ENCODE measurements at regions not wholly inside any gene's neighbourhood (a gene's known extent, or its start where the extent isn't known, plus 50 kb on each side); places are given as distances from the start of the nearest gene placed in this dataset.

DNA sequence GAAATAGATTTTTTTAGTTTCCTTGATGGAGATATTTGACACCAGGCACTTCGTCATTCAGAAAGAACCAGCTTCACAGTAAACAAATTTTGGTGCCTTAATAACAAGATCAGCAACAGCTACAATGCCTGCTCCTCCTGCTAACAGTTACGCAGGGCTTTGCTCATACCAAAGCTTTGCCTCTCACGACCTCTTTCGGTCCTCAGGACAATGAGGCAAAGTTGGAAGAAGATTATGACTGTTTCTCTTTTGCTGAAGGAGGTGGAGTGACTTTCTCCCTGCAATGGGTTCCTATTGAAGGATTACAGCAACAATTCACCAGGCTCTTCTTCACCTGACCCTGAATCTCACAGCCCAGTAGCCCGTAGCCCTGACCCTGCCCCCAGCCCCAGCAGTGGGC, 440.1 kb downstream of the PREX1 start:
- intact Hi-C loops (cut with DNase I): no loop called here
- Histone ChIP-seq H3K27me3 (peaks cover 0 to 22% of the 10 kb centered on the region in 2 donors), H3K9me3 (peaks cover 0 to 11% of the 10 kb centered on the region in 2 donors), H3K4me1 (no peaks in the 10 kb centered on the region), H3K27ac (no peak overlapping the region), H3K36me3 (no peaks in the 10 kb centered on the region), H3K4me3 (no peak overlapping the region)
- ATAC-seq (no peak), DNase-seq (no peak)
- TF ChIP-seq, protein P1, sequence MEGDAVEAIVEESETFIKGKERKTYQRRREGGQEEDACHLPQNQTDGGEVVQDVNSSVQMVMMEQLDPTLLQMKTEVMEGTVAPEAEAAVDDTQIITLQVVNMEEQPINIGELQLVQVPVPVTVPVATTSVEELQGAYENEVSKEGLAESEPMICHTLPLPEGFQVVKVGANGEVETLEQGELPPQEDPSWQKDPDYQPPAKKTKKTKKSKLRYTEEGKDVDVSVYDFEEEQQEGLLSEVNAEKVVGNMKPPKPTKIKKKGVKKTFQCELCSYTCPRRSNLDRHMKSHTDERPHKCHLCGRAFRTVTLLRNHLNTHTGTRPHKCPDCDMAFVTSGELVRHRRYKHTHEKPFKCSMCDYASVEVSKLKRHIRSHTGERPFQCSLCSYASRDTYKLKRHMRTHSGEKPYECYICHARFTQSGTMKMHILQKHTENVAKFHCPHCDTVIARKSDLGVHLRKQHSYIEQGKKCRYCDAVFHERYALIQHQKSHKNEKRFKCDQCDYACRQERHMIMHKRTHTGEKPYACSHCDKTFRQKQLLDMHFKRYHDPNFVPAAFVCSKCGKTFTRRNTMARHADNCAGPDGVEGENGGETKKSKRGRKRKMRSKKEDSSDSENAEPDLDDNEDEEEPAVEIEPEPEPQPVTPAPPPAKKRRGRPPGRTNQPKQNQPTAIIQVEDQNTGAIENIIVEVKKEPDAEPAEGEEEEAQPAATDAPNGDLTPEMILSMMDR (IDR thresholded peaks at IDR 0.05): no peak

DNA sequence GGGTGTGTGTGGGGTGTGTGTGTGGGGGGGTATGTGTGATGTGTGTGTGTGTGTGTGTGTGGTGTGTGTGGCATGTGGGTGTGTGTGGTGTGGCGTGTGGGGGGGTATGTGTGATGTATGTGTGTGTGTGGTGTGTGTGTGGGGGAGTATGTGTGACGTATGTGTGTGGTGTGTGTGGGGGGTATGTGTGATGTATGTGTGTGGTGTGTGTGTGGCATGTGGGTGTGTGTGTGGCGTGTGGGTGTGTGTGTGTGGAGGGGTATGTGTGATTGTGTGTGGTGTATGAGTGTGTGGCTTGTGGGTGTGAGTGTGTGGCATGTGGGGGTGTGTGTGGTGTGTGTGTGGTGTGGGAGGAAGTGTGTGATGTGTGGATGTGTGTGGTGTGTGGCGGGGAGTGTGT, 442.3 kb downstream of the PREX1 start:
- no peak for DNase-seq
- Histone ChIP-seq H3K4me3 (no peak overlapping the region), H3K4me1 (no peaks in the 10 kb centered on the region), H3K36me3 (no peaks in the 10 kb centered on the region), H3K27ac (no peak overlapping the region), H3K27me3 (peaks cover 0 to 21% of the 10 kb centered on the region in 2 donors), H3K9me3 (no peaks in the 10 kb centered on the region)
- intact Hi-C loops (cut with DNase I): no loop called here
- TF ChIP-seq, protein P1 (IDR thresholded peaks at IDR 0.05): no peak
- no peak for ATAC-seq

DNA sequence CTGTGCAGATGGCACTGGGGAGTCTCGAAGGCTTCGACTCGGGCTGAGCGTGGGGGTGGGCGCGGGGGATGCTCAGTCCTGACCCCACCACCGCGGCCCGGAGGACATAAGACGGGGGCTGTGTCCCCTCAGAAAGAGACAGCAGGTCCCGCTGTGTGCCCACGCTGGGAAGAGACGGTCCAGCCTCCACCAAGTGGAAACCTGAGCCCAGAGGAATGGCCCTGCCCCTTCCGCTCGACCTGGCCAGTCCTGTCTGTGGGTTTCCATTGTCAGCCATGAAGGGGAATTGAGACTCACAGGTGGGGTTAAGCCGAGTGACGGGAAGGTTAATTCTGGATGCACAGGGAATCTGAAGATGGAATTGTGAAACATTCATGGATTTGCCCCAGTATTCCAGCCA, 442.7 kb downstream of the PREX1 start:
- intact Hi-C loops (cut with DNase I): no loop called here
- DNase-seq (no peak), ATAC-seq (no peak)
- H3K36me3 ChIP-seq: no peaks in the 10 kb centered on the region
- H3K27me3 ChIP-seq: peaks cover 0 to 17% of the 10 kb centered on the region in 2 donors
- H3K27ac ChIP-seq: no peak overlapping the region
- H3K4me3 ChIP-seq: no peak overlapping the region
- TF ChIP-seq, protein P1 (IDR thresholded peaks at IDR 0.05): no peak
- H3K9me3 ChIP-seq: no peaks in the 10 kb centered on the region
- H3K4me1 ChIP-seq: no peaks in the 10 kb centered on the region

DNA sequence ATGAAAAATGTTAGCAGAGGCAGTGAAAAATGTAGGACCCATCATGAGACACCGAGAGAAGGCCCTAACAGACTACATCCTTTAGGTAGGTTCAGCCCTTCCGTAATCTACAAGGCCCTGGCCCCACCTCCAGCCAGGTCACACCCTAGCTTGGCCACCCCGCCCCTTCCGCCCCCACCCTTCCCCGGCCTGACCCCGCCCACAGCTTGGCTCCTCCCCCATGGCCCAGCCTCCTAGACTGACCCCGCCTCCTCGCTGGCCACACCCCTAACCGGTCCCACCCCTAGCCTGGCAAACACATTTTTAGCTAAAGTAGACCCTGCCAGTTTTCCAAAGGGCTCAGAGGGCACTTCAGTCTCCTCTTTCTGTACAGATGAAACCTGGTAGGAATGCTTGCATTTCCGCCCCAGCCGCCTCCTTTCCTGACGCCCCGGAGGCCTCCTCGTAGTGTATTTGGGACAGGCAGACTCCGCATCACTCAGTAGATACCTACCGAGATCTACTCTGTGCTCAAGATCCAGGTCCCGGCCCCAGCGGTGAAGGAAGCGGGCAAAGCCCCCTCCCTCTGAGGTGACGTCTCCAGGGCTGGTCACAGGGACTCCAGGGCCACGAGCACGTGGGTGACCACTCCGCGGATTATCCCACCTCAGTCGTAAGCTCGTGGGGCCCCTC, 443.5 kb downstream of the PREX1 start:
- intact Hi-C loops (cut with DNase I): no loop called here
- H3K27ac ChIP-seq: no peak overlapping the region
- ATAC-seq: no peak
- H3K4me3 ChIP-seq: no peak overlapping the region
- H3K9me3 ChIP-seq: no peaks in the 10 kb centered on the region
- TF ChIP-seq, protein P1 (IDR thresholded peaks at IDR 0.05): no peak
- peaks cover 0 to 12% of the 10 kb centered on the region in 2 donors for H3K27me3 ChIP-seq
- DNase-seq: no peak
- H3K4me1 ChIP-seq: no peaks in the 10 kb centered on the region
- H3K36me3 ChIP-seq: no peaks in the 10 kb centered on the region

DNA sequence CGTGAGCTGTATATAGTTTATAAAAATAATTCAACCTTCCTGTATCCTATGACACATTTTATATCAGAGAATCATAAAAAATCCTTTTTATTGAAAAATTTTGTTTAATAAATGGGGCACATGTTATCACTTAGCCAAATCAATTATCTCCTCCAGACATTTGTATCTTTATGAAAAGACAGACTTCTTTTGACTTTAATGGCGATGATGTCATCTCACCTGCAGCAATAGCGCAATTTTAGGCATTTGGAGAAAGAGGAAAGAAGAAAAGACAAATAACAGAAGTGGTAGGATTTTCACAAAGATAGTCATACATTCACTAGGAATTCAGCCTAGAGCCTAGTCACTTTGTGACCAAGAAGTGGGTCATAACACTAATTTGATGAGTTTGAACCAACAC, 444.5 kb downstream of the PREX1 start:
- H3K27me3 ChIP-seq: peaks cover 0 to 12% of the 10 kb centered on the region in 2 donors
- TF ChIP-seq, protein P1 (IDR thresholded peaks at IDR 0.05): no peak
- ATAC-seq (no peak), DNase-seq (no peak)
- no peaks in the 10 kb centered on the region for H3K36me3 ChIP-seq
- intact Hi-C loops (cut with DNase I): no loop called here
- no peaks in the 10 kb centered on the region for H3K4me1 ChIP-seq
- H3K4me3 ChIP-seq: no peak overlapping the region
- no peaks in the 10 kb centered on the region for H3K9me3 ChIP-seq
- no peak overlapping the region for H3K27ac ChIP-seq
